Gastrocnemius medialis (tissue), 4 donors: ENCODE measurements at regions not wholly inside any gene's neighbourhood (a gene's known extent, or its start where the extent isn't known, plus 50 kb on each side); places are given as distances from the start of the nearest gene placed in this dataset.

Experiments
- ATAC-seq, 2 donors: fragments of 150-250 bp; one replicate each; pipeline ENCODE4 v1.9.1; 2016
- DNase-seq, 2 donors: peaks; one replicate each; pipeline ENCODE4 v3.0.0-alpha.2; 2019
- H3K27ac ChIP-seq, 4 donors: fragments of 200-600 bp; sonication (generic); 1 replicate in 1 of 4; 2 replicates in 3 of 4; pipeline ENCODE4 v1.5.1; 2016 to 2018; ENCODE audit warnings: mild to moderate bottlenecking in 2 of 4, moderate library complexity in 1 of 4
- H3K27me3 ChIP-seq, 3 donors: fragments of 200-600 bp; sonication (generic) in 2 of 3; 1 replicate in 1 of 3; 2 replicates in 2 of 3; pipeline versions ENCODE4 v1.5.1 to v1.6.0; 2016 to 2019; ENCODE audit warnings: mild to moderate bottlenecking in 1 of 3, moderate library complexity in 1 of 3
- H3K36me3 ChIP-seq, 2 donors: fragments of 200-600 bp; sonication (generic) in 1 of 2; one replicate each; pipeline ENCODE4 v1.5.1; 2017 to 2018
- H3K4me1 ChIP-seq, 2 donors: fragments of 200-600 bp; sonication (generic) in 1 of 2; one replicate each; pipeline ENCODE4 v1.5.1; 2016 to 2017; ENCODE audit warnings: mild to moderate bottlenecking in 2 of 2
- H3K4me3 ChIP-seq, 4 donors: fragments of 200-600 bp; sonication (generic) in 3 of 4; 1 replicate in 1 of 4; 2 replicates in 3 of 4; pipeline ENCODE4 v1.5.1; 2016 to 2019; ENCODE audit warnings: mild to moderate bottlenecking in 2 of 4
- H3K9me3 ChIP-seq, 3 donors: fragments of 200-600 bp; sonication (generic) in 2 of 3; 1 replicate in 1 of 3; 2 replicates in 2 of 3; pipeline ENCODE4 v1.5.1; 2016 to 2019
- POLR2A ChIP-seq, 2 donors: fragments of 450-650 bp; IDR thresholded peaks; one replicate each; pipeline ENCODE4 v1.6.1; 2017; ENCODE audit warnings: antibody characterized with exemption in 2 of 2, mild to moderate bottlenecking in 2 of 2, moderate library complexity in 2 of 2
- in situ Hi-C, 4 donors: fragments of 200-750 bp; cut with MboI; loops; one replicate each; pipeline versions ENCODE4 v1.15.0 to v1.8.0; 2017; ENCODE audit warnings: low sequenced_read_pairs in 4 of 4
- intact Hi-C: fragments of 100-400 bp; cut with DNase I; formaldehyde crosslinking; loops from one replicate; pipeline ENCODE4 v1.15.1; 2023; ENCODE audit warnings: low total_unique reads
- TF ChIP-seq, protein P1 (sequence below), 5 experiments: fragments of 450-650 bp in 3 of 5; fragments of 200-600 bp in 2 of 5; sonication (generic) in 2 of 5; IDR thresholded peaks in 4 of 5; conservative IDR thresholded peaks in 1 of 5; 1 replicate in 4 of 5; 2 replicates in 1 of 5; pipeline ENCODE4 v1.5.1; 2016 to 2019; ENCODE audit warnings: antibody characterized with exemption in 5 of 5, mild to moderate bottlenecking in 3 of 5, moderate library complexity in 3 of 5

DNA sequence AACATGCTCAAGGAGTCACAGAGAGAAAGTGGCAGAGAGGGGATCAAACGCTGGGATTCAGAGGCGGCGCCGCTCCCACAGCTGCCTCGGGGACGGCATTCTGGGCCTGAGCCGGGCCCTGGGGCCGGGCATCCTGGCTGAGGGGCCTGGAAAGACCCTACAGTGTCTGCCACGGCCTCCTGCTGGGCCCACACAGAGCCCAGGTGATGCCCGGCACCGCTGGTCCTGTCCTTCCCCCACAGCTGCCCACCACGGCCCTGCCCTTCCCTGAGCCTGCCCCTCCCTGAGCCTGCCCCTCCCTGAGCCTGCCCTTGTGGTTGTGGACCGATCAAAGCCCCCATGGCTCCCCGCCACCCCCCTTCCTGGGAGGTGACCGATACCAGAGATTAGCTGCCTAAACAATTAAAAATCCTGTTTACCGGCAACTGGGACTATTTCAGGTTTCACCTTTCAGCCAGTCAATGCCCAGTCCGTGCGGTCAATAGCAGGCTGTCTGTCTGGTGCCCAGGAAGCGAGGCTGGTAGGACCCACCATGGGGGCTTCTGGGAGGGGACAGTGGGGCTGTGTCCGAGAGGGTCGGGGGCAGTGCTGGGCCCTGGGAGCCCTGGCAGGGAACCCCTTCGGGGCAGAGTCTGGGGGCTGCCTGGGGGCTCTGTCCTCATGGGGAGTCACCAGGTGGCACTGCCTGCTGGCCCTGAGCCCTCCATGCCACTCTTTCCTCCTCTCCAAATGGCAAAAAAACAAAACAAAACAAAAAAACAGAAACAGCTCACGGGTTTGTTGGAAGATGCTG lies 55.4 kb upstream of the GATA5 start:
- in situ Hi-C loops: no loop called here
- no peak for DNase-seq
- Histone ChIP-seq H3K27me3 (no peaks in the 10 kb centered on the region), H3K9me3 (no peaks in the 10 kb centered on the region), H3K4me3 (no peak overlapping the region), H3K27ac (peak overlapping the region in 2 of 4 donors; percentile 13 to 18), H3K36me3 (no peaks in the 10 kb centered on the region), H3K4me1 (peaks cover 24 to 36% of the 10 kb centered on the region in 2 donors)
- no peak for TF ChIP-seq POLR2A (IDR thresholded peaks at IDR 0.05)
- TF ChIP-seq, protein P1, sequence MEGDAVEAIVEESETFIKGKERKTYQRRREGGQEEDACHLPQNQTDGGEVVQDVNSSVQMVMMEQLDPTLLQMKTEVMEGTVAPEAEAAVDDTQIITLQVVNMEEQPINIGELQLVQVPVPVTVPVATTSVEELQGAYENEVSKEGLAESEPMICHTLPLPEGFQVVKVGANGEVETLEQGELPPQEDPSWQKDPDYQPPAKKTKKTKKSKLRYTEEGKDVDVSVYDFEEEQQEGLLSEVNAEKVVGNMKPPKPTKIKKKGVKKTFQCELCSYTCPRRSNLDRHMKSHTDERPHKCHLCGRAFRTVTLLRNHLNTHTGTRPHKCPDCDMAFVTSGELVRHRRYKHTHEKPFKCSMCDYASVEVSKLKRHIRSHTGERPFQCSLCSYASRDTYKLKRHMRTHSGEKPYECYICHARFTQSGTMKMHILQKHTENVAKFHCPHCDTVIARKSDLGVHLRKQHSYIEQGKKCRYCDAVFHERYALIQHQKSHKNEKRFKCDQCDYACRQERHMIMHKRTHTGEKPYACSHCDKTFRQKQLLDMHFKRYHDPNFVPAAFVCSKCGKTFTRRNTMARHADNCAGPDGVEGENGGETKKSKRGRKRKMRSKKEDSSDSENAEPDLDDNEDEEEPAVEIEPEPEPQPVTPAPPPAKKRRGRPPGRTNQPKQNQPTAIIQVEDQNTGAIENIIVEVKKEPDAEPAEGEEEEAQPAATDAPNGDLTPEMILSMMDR (IDR thresholded peaks at IDR 0.05 in 4 of 5, conservative IDR thresholded peaks at IDR 0.05 in 1 of 5): no peak
- ATAC-seq: no peak
- intact Hi-C loops: no loop called here

DNA sequence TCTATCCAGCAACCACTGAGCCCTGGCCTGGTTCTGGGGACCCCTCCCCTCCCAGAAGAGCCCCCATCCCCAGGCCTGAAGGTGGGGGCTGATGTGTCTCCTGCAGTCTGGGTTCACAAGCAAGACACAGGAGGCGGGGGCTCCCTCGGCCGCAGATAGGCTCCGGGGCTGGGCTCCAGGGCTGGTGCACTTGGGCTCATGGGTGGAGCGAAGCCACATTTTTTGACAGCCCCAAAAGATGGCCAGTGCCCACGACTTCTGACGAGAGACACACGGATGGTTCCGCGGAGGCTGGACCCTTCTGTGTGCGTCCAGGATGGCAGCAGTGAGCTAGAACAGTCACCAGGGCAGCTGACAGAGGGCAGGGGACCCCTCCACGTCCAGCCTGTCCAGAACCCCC lies 57.1 kb upstream of the GATA5 start:
- ATAC-seq (no peak), DNase-seq (no peak)
- Histone ChIP-seq H3K36me3 (no peaks in the 10 kb centered on the region), H3K4me1 (peaks cover 40 to 53% of the 10 kb centered on the region in 2 donors), H3K27ac (no peak overlapping the region), H3K27me3 (no peaks in the 10 kb centered on the region), H3K9me3 (no peaks in the 10 kb centered on the region), H3K4me3 (no peak overlapping the region)
- intact Hi-C loops: no loop called here
- in situ Hi-C loops: no loop called here
- TF ChIP-seq POLR2A (IDR thresholded peaks at IDR 0.05): no peak
- TF ChIP-seq, protein P1 (IDR thresholded peaks at IDR 0.05 in 4 of 5, conservative IDR thresholded peaks at IDR 0.05 in 1 of 5): no peak

DNA sequence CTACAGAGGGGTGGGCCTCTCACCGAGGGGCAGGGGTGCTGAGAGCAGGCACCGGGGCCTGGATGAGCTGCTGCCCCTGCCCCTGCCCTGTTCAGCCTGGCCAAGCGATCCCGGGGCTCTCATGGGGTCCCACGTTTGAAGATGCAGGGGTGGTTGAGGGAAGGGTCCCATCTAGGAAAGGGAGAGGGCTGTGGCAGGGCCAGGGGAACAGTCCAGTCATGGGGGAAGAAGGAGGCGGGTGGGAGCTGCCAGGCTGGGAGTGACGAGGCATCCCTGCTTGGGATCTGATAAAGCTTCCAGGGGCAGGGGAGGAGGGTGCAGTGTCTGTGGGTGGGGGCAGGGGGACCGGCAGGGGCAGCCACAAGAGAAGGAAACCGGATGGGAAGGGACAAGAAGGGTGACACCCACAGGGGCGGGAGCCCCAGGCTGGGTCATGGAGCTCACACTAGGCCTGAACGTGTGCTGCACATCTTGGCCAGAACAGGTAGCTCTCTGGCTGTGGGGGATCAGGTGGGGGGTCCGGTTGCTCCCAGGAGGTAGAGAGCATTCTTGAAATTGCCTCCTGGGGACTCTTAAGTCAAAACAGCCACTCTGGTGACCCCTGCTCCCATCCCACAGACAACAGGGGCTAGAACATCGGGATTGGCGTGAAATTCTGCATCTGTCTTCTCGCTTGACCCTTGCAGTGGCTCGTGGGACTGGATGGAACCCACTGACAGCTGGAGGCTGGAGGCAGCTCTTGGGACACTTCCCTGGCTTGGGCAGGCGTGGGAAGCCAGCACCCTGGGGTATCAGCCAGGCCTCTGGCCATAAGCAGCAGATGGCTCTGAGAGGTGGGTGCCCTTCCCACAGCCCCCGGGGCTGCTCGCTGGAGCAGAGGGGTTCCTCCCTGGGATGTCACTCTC lies 58.0 kb upstream of the GATA5 start:
- no peak for TF ChIP-seq POLR2A (IDR thresholded peaks at IDR 0.05)
- Histone ChIP-seq H3K4me1 (peaks cover 41 to 54% of the 10 kb centered on the region in 2 donors), H3K36me3 (no peaks in the 10 kb centered on the region), H3K4me3 (no peak overlapping the region), H3K9me3 (no peaks in the 10 kb centered on the region), H3K27ac (peak overlapping the region; percentile 98), H3K27me3 (no peaks in the 10 kb centered on the region)
- intact Hi-C loops (no loop called here), in situ Hi-C loops (no loop called here)
- ATAC-seq (no peak), DNase-seq (no peak)

DNA sequence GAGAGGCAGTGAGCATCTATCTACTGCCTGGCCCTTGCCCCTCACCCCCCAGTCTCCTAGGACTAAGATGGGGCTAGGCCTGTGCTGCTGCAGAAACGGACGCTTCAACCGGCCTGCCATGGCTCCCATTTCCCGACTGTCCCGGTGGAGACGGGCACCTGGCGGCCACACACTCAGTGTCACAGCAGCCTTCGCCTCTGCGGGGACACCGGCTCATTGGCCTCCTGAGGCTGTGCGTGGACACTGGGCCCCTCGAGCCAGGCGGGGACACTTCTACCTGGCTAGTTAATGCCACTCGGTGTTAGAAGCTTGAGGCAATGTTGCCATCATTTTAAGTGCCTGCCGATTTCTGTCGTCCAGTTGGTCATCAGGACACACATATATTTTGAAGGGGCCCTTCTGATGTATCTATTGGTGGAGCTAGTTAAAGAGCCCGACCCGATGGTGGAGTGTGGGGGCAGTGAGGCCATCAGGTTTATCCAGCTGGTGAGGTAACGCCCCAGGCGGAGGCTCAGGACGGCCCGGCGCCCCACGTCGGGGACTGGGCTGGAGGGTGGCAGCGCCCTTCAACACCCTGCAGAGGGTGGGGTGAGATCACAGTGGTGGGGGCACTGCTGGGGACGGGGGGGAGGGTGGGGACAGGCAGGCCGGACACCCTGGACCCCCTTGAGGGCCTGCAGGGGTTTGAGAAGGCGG lies 58.9 kb upstream of the GATA5 start:
- Histone ChIP-seq H3K4me1 (peaks cover 40 to 55% of the 10 kb centered on the region in 2 donors), H3K4me3 (no peak overlapping the region), H3K9me3 (no peaks in the 10 kb centered on the region), H3K27me3 (no peaks in the 10 kb centered on the region), H3K36me3 (no peaks in the 10 kb centered on the region), H3K27ac (peak overlapping the region; percentile 98)
- intact Hi-C loops (no loop called here), in situ Hi-C loops (no loop called here)
- TF ChIP-seq, protein P1 (IDR thresholded peaks at IDR 0.05 in 4 of 5, conservative IDR thresholded peaks at IDR 0.05 in 1 of 5): no peak
- no peak for TF ChIP-seq POLR2A (IDR thresholded peaks at IDR 0.05)
- ATAC-seq (no peak), DNase-seq (no peak)
